ENCODE measurements at regions not wholly inside any gene's neighbourhood (a gene's known extent, or its start where the extent isn't known, plus 50 kb on each side); places are given as distances from the start of the nearest gene placed in this dataset.

GRCh38 chr4:67084783-67085182 lies 460.5 kb downstream of the CENPC start:
- no peak for TF ChIP-seq EP300 (IDR thresholded peaks at IDR 0.05; ENCODE audit: low read depth)
- TF ChIP-seq CTCF (IDR thresholded peaks at IDR 0.05): no peak
- TF ChIP-seq POLR2A (IDR thresholded peaks at IDR 0.05): no peak
- no peak for TF ChIP-seq POLR2AphosphoS5 (IDR thresholded peaks at IDR 0.05)
- DNase-seq: no peak
- H3K36me3 ChIP-seq: no peaks in the 10 kb centered on the region
- intact Hi-C loops (cut with DNase I; ENCODE audit: low total_unique reads) (no loop called here), in situ Hi-C loops (cut with MboI; ENCODE audit: low pct_ligation_motif_present in 1 of 4, low pct_unique_long_range_greater_than_20kb in 1 of 4, low sequenced_read_pairs in 3 of 4) (loop anchor here in 1 of 4 donors (25.0 kb wide), 1 partner anchor 253 kb away; no protein-coding TSS in a partner anchor)
- H3K4me3 ChIP-seq: no peak overlapping the region
- no peaks in the 10 kb centered on the region for H3K27me3 ChIP-seq
- H3K27ac ChIP-seq: no peak overlapping the region
- 59 to 60% methylated on average over 2 of the region's 2 CpGs for WGBS, 2 donors (ENCODE audit: low coverage in 1 of 2)
- no peaks in the 10 kb centered on the region for H3K9me3 ChIP-seq
- no peaks in the 10 kb centered on the region for H3K4me1 ChIP-seq

- no peak for DNase-seq
- Histone ChIP-seq H3K9me3 (no peaks in the 10 kb centered on the region), H3K4me1 (no peaks in the 10 kb centered on the region), H3K27ac (no peak overlapping the region), H3K27me3 (no peaks in the 10 kb centered on the region), H3K36me3 (no peaks in the 10 kb centered on the region), H3K4me3 (no peak overlapping the region)
- intact Hi-C loops (cut with DNase I; ENCODE audit: low total_unique reads) (no loop called here), in situ Hi-C loops (cut with MboI; ENCODE audit: low pct_ligation_motif_present in 1 of 4, low pct_unique_long_range_greater_than_20kb in 1 of 4, low sequenced_read_pairs in 3 of 4) (loop anchor here in 1 of 4 donors (25.0 kb wide), 1 partner anchor 254 kb away; no protein-coding TSS in a partner anchor)
- WGBS, 2 donors (ENCODE audit: low coverage in 1 of 2): 71 to 72% methylated on average over 5 of the region's 5 CpGs
- TF ChIP-seq POLR2A (IDR thresholded peaks at IDR 0.05) (no peak), POLR2AphosphoS5 (IDR thresholded peaks at IDR 0.05) (no peak), CTCF (IDR thresholded peaks at IDR 0.05) (no peak), EP300 (IDR thresholded peaks at IDR 0.05; ENCODE audit: low read depth) (no peak)
Observed at GRCh38 chr4:67083496-67083895, 461.8 kb downstream of the CENPC start.

GRCh38 chr4:67082746-67083145 lies 462.6 kb downstream of the CENPC start:
- 90 to 97% methylated on average over 5 of the region's 5 CpGs for WGBS, 2 donors (ENCODE audit: low coverage in 1 of 2)
- intact Hi-C loops (cut with DNase I; ENCODE audit: low total_unique reads): no loop called here

GRCh38 chr4:67080046-67080557 lies 465.2 kb downstream of the CENPC start:
- no peaks in the 10 kb centered on the region for H3K36me3 ChIP-seq
- no peak overlapping the region for H3K27ac ChIP-seq
- in situ Hi-C loops (cut with MboI; ENCODE audit: low pct_ligation_motif_present in 1 of 4, low pct_unique_long_range_greater_than_20kb in 1 of 4, low sequenced_read_pairs in 3 of 4): loop anchor here in 1 of 4 donors (25.0 kb wide), 1 partner anchor 257 kb away; no protein-coding TSS in a partner anchor
- H3K4me1 ChIP-seq: no peaks in the 10 kb centered on the region
- intact Hi-C loops (cut with DNase I; ENCODE audit: low total_unique reads): no loop called here
- DNase-seq: no peak
- no peak for TF ChIP-seq CTCF (IDR thresholded peaks at IDR 0.05)
- TF ChIP-seq POLR2AphosphoS5 (IDR thresholded peaks at IDR 0.05): no peak
- no peak for TF ChIP-seq POLR2A (IDR thresholded peaks at IDR 0.05)
- TF ChIP-seq EP300 (IDR thresholded peaks at IDR 0.05; ENCODE audit: low read depth): no peak
- 62% methylated on average over 2 of the region's 2 CpGs; no CpG with 5 or more reads in 1 of the 2 donors for WGBS, 2 donors (ENCODE audit: low coverage in 1 of 2)
- no peaks in the 10 kb centered on the region for H3K27me3 ChIP-seq
- no peaks in the 10 kb centered on the region for H3K9me3 ChIP-seq
- no peak overlapping the region for H3K4me3 ChIP-seq

More at GRCh38 chr4:67082746-67083145, 462.6 kb downstream of the CENPC start:
- Histone ChIP-seq H3K9me3 (no peaks in the 10 kb centered on the region), H3K27ac (no peak overlapping the region), H3K4me1 (no peaks in the 10 kb centered on the region), H3K36me3 (no peaks in the 10 kb centered on the region), H3K27me3 (no peaks in the 10 kb centered on the region), H3K4me3 (no peak overlapping the region)
- no peak for DNase-seq
- TF ChIP-seq POLR2A (IDR thresholded peaks at IDR 0.05) (no peak), EP300 (IDR thresholded peaks at IDR 0.05; ENCODE audit: low read depth) (no peak), POLR2AphosphoS5 (IDR thresholded peaks at IDR 0.05) (no peak), CTCF (IDR thresholded peaks at IDR 0.05) (no peak)
- in situ Hi-C loops (cut with MboI; ENCODE audit: low pct_ligation_motif_present in 1 of 4, low pct_unique_long_range_greater_than_20kb in 1 of 4, low sequenced_read_pairs in 3 of 4): loop anchor here in 1 of 4 donors (25.0 kb wide), 1 partner anchor 255 kb away; no protein-coding TSS in a partner anchor
